LHCN-M2 (cell line): ENCODE measurements at regions not wholly inside any gene's neighbourhood (a gene's known extent, or its start where the extent isn't known, plus 50 kb on each side); places are given as distances from the start of the nearest gene placed in this dataset.
A peak's percentile ranks its signal among the peaks of the same experiment; 100 is the strongest.

Experiments
- DNase-seq: peaks from one replicate; pipeline ENCODE4 v3.0.0-alpha.2; 2012; ENCODE audit warnings: low read depth

GRCh38 chr14:62084020-62084419 lies 321.8 kb downstream of the SNAPC1 start:
- DNase-seq, result no peak

GRCh38 chr14:62087191-62087590 lies 325.0 kb downstream of the SNAPC1 start:
- no peak for DNase-seq

- no peak for DNase-seq
Observed at GRCh38 chr14:62093736-62094135, 331.5 kb downstream of the SNAPC1 start.

DNA sequence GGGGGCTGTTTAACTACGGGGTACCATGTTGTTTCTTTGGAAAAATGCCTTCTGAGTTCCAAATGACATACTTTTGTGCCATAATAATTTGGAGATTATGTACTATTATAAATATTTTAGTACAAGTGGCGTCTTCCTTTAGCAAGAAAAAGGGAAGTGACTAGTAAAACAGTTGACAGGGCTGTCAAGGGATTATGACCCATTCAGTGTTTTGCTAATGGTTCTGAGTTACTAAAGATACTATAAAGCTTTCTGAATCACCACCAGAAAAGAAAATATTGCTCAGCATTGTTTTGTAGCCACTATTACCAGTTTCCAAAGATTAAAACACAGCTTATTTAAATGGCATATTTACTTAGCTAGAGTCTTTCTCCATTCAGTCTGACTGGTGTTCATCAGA lies 334.9 kb downstream of the SNAPC1 start:
- no peak for DNase-seq

DNA sequence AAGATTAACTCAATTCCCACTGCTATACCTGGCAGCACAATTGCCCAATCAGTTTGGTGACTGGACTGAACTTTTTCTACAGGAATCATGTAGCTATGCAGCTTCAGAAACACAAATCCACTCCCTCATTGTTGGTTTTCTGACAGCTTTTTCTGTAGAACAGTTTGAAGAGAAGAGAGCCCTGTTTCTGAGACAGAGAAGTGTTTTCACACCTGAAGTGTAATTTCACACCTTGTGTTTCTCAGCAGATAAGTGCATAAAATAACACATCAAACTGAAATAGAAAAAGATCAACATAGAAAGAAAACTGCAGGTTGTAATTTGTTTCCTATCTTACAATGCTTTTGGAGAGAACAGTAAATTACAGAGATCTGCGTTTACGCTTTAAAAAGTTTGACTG lies 335.6 kb downstream of the SNAPC1 start:
- DNase-seq, result no peak

DNA sequence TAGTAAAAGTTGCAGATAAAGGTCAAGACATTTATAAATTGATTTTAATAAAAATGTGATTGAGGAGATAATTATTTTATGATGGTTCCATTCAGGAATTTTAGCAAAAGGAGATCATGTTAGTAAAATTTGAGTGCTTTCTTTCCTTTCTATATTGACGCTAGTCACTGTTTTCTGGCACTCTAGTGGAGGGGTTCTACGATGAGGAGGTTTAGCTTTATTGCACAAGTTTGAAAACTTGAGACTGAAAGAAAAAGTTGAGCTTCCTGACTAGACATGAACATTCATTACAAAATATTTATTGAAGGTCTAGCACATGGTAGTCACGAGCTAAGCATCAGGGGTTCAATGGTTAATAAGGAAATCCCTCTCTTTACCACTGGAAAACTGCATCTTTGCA lies 336.1 kb downstream of the SNAPC1 start:
- DNase-seq, result no peak

GRCh38 chr14:62099091-62099490 lies 336.9 kb downstream of the SNAPC1 start:
- no peak for DNase-seq

DNA sequence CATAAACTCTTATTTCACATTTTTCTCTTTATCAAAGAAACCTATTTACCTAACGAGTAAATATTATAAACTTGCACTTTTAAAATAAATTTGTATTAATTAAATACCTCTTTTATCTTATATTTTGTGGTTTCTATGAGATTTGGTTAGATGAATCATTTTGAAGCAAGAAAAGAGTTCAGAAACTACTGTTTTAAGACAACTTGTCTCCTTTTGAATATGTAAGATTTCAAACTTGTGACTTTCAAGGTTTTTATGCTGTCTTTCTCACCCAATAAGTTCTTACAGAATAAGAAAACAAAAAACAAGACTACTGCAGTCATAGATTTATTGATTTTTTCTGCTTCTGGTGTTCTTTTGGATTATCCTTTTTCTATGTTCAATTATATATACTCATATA lies 339.0 kb downstream of the SNAPC1 start:
- DNase-seq, result no peak

- DNase-seq, result no peak
Observed at GRCh38 chr14:62101673-62102348, 339.6 kb downstream of the SNAPC1 start.

- DNase-seq, result no peak
Observed at GRCh38 chr14:62102349-62102725, 340.1 kb downstream of the SNAPC1 start.

DNA sequence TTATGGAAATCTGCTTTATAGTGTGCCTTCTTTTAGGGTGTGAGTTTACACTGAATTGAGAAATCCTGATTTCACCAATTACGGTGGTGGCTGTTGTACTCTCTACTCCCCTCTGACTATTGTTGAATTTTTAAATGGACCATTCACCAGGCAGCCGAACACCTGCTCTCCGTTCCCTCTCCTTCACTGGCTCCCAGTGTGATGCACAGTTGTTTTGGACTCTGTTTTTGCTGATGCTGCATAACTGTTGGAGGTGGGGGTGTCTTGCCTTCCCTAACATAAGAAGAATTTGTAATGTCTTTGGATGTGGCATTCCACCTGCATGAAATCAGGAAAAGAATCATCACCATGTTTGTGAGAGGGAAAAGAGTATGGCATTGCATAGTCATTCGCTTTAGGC lies 341.2 kb downstream of the SNAPC1 start:
- DNase-seq, result no peak

GRCh38 chr14:62110941-62111340 lies 348.7 kb downstream of the SNAPC1 start:
- no peak for DNase-seq

- DNase-seq, result peak; percentile 60
Observed at GRCh38 chr14:62117010-62117750, 355.0 kb downstream of the SNAPC1 start.

GRCh38 chr14:62117751-62118105 lies 355.5 kb downstream of the SNAPC1 start:
- DNase-seq, result no peak

DNA sequence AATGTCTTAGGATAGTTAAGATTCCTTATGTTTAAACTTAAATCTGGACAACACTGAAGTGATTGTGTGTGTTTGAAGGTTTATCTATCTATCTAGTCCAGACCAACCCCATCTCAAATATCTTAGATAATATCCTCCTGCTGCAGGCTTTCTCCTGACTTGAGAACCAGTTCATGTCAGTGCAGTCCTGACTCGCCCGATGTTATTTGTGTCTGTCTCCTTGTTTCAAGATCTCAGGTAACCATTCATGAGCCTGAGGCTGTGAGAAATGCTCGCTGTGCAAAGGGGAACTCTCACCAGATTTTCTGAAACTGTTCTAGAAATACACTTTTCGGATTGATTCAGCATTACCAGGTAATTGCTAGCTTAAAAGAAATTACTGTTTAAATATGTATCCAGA lies 356.2 kb downstream of the SNAPC1 start:
- DNase-seq, result no peak

- DNase-seq, result no peak
Observed at GRCh38 chr14:62118871-62119270, 356.7 kb downstream of the SNAPC1 start.

- no peak for DNase-seq
Observed at GRCh38 chr14:62123961-62124360, 361.7 kb downstream of the SNAPC1 start.

DNA sequence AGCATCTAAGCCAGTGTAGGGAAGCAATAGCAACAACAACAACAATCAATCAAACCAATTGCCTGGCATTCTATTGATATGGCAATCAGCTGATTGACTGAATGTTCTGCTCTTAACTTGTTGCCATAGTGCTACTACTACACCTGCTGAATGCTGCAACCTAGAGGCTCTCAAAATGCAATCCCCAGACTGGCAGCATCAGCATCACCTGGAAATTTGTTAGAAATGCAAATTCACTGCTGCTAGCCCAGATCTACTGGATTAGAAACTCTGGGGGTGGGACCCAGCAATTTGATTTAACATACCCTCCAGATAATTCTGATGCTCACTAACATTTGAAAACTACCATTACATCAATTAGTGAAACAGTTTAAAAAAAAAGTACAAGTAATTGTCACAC lies 363.6 kb downstream of the SNAPC1 start:
- DNase-seq, result no peak

- DNase-seq, result peak; percentile 49
Observed at GRCh38 chr14:62126879-62127478, 364.8 kb downstream of the SNAPC1 start.

DNA sequence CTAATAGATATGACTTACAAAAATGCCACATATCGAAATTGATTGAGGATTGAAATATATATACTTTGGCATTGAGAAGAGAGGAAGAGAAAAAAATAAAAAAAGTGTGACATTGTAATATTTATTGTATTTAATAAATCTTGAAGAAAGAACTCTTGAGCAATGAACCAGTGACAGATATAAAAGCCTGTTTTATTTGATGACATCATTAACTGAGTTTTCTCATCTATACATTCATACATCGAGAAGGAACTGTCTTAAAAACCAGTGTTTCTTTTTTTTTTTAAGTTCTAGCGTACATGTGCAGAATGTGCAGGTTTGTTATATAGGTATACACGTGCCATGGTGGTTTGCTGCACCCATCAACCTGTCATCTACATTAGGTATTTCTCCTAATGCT lies 368.2 kb downstream of the SNAPC1 start:
- no peak for DNase-seq

DNA sequence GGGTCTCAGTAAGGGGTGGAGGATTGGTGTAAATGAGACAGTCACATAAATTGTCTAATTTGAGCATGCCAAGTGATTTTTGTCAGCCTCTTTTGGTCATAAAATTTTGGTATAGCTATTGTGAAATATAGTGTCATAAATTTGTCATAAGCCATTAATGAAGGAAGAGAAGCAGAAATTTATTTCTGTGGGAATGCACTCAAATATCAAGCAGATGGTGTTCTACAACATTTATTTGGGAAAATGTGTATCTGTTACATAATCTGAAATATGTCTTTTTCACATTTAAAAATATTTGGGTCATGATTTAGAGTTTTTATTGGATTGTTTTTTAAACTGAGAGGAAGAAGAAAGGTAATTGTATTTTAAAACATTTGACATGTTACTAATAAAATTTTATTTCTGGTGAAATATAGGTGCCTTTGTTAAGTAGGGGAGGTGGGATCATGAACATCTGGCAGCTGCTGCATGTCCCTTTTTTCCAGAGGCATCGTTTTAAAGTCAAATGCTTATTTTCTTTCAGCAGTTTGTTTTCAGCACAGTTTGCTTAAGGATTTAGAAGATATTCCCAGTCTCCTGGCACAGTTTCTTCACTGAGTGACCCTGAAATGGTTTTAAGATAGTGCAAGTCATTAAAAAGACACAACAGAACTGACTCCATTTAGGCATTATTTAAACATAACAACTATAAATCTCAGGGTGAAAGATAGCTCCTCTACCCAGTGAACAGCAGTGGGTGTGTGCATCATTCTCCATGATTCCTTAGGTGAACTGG lies 371.7 kb downstream of the SNAPC1 start:
- DNase-seq, result no peak

DNA sequence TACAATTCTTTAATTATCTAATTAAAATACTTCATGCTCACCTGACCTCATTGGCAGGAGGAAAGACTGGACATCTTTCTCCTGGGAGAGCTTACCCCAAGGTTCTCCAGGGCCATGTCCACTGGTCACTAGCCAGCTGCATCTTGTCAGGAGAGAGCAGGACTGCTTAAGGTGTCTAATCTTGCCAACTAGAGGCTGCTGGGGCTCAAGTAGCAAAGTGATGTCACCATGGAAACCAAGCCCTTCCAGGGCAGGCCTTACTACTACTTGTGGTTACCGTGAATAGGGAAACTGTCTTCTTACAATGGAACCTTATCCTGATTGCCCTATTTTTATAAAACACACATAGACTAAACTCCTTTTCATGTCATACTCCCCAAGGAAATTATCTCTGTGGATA lies 376.4 kb downstream of the SNAPC1 start:
- no peak for DNase-seq
